NOMO-1 treated with DMSO at 0.1 percent for 48 hours (cell line): ENCODE measurements at regions not wholly inside any gene's neighbourhood (a gene's known extent, or its start where the extent isn't known, plus 50 kb on each side); places are given as distances from the start of the nearest gene placed in this dataset.

Source experiments
- DNase-seq: peaks from one replicate; lab custom pipeline; 2025; ENCODE audit not compliant: unreplicated experiment; lab: John Stamatoyannopoulos, UW

DNA sequence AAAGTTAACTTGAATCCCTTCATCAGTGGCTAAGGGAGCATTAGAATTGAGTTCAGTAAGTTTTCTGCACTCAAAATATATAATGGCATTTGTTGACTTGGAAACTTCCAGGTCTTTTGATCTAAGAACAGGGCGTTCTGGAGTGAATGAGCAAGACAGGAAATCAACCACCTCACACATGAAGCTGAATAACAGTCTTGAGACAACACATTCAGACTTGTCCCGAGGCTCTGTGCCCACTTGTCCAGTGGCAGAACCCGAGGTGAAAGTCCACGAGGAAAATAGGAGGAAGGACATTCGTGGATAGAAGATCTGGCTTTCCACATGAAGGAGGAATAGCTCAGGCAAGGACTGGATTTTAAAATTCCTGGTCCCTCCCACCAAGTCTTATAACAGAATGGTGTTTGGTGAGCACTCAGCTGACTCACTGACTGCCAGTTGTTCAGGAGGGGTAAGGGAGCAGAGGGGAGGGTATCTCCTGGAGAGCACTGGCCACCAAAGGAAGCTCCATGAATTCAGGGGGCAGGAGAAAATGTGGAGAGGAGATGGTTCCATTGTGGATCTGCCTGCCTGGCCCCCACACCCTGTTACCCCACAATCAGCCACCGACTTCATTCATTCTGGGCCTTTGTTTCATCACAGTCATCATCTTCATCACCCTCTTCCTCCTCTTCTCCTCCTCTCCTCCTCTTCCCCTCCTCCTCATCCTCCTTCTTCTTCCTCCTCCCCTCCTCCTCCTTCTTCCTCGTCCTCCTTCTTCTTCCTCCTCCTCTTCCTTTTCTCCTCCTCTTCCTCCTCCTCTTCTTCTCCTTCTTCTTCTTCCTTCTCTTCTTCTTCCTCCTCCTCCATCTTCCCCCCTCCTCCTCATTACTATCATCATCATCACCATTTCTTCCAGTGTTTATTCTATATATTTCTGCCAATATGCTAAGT lies 620.1 kb downstream of the MED13L start:
- no peak for DNase-seq

DNA sequence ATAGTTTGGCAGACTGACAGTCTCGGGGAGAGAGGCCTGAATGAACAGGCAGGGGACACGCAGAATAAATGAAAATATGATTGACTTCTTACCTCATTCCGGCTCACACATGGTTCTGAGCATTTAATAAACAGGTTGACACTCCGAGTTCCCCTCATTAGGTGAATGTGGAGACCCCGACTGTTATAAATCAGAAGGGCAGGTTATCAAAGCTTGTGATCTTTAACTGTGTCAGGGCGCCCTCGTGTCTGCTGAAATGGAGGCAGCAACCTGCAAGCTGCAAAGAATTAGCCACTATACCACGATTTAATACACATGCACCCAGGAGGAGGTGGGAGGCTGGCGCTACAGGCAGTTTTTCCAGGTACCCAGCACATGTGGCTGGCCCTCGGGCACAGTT lies 627.5 kb downstream of the MED13L start:
- DNase-seq = no peak

GRCh38 chr12:115648463-115648862 lies 629.0 kb downstream of the MED13L start:
- no peak for DNase-seq

GRCh38 chr12:115646210-115646609 lies 631.3 kb downstream of the MED13L start:
- no peak for DNase-seq

GRCh38 chr12:115640929-115641328 lies 636.6 kb downstream of the MED13L start:
- no peak for DNase-seq

DNA sequence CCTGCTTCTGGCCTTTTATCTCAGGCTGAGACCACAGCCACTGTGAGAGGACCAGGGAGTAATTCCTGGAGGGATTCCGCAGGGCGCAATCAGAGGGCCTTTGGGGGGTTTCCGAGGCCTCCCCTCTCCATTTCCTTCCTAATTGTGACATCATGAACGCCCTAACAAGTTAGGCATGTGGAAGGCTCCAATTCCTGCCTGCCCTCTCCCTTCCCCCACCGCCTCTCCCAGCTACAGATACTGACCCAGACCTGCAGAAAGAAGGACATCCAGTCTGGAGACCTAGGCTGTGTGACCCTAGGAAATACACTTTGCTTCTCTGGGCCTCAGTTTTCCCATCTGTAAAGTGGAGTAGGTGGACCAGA lies 637.9 kb downstream of the MED13L start:
- DNase-seq = no peak

DNA sequence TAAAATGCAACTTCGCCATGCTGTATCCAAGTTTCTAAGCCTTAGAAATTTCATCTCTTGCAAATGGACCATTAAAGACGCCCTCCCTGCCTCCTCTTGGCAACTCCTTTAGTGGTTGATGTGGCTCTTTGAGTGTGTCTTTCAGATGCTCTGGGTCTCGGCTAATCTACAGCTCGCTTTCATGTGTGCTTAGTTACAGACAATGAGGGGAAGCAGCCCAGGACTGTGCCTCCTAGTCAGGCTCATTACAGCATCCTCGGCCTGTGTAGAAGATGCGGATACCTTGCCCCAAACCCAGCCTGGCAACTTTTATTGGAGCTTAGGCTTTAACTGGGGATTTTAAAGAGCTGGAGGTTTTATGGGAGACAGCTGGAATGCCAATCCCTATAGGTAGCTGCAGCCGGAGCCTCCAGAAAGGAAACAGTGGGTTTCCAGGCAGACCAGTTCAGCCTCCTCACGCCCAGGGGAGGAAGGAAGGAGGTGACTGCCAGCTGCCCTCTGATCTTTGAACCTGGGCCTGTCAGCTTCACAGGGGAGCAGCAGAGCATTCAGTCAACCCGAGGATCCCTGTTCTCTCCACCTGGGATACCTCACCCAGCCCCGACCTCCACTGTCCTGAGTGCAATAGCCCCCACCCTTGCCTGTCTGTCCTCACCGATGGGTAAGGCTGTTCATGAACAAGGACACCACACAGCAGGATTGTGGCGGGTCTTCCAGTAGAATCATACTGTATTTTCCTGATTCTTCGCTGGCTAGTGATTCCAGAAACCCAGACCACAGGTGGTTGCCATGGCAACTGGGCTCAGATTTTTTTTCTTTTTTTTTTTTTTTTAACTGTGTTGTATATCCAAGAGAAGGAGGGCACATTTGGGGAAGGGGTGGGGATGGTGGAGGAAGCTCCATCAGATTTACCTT lies 638.5 kb downstream of the MED13L start:
- no peak for DNase-seq

- DNase-seq = no peak
Observed at GRCh38 chr12:115636546-115636945, 640.9 kb downstream of the MED13L start.

DNA sequence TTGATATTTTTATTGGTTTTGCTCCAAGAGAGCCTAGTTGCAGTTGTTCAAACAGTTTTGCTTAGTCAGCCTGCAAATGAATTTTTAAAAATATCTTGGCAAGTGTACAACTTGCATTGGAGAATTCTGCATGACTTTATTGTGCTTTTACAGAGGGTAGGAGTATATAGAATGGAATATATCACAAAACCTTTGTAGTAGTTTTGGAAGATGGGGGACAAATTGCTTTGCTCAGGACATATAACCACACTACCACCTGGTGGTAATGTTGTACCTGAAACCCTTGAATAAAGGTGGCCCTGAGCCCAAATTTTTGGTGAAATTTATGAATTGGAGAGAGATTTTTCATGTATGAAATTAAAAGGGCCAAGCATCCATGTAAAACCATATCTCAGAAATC lies 645.2 kb downstream of the MED13L start:
- DNase-seq = no peak

- no peak for DNase-seq
Observed at GRCh38 chr12:115630136-115630535, 647.4 kb downstream of the MED13L start.

- DNase-seq = no peak
Observed at GRCh38 chr12:115626210-115626609, 651.3 kb downstream of the MED13L start.

DNA sequence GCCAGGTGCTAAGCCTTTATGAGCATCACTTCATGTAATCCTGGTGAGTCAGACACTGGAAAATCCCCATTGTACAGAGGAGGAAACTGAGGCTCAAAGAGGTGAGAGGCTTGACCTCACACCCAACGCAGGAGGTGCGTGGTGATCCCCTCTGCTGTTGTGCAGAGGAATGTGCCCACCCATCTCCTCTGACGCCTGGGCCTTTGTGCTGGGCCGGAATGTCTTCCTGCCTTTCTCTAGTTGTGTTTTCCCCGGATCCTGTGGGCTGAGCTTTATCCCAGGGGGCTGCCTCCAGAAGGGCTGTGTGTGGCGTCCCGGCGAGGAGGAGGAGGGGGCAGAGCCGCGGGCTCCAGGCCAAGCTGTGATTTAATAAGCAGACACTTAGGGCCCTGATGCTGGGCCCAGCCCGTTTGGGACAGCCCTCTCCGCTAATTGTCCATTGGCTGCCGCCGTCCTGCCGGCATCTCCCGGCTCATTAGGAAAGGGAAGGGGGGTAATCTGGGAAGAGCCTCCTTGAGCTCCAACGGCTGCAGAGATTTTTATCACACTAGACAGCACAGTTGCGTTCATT lies 653.6 kb downstream of the MED13L start:
- no peak for DNase-seq

GRCh38 chr12:115623275-115623674 lies 654.2 kb downstream of the MED13L start:
- DNase-seq = no peak

DNA sequence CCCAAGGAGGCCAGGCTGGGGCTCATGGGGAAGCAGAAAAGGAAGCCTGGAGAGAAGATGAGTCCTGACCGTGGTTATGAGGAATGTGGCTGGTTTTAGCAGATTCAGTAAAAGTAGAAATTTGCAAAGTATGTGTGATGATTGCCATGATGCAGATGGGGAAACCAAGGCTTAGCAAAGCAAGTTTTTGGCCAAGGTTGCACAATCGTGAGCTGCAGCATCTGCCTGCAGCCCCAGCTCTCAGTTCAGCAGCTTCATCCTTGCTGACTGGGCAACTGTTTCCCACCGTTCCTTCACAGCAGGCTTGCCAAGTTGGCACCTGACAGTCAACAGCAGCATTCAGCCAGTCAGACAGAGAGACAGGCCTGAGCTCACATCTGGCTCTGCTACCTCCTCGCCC lies 656.7 kb downstream of the MED13L start:
- DNase-seq = no peak

DNA sequence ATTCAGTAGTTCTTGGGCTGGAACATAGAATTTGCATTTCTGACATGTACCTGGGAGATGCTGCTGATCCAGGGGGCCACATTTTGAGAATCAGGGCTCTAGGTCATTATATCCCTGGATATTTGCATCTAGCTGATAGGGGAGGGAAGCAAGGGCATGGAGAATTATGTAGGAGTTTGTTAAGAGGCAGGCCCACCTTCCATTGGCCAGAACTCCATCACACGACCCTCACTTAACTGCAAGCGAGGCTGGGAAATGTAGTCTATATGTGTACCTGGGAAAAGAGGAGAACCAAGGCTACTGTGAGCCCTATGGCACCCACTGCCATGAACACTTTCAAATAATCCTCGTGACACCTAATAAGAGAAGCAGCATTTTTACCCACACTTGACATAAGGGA lies 657.6 kb downstream of the MED13L start:
- no peak for DNase-seq

- no peak for DNase-seq
Observed at GRCh38 chr12:115619061-115619460, 658.4 kb downstream of the MED13L start.

DNA sequence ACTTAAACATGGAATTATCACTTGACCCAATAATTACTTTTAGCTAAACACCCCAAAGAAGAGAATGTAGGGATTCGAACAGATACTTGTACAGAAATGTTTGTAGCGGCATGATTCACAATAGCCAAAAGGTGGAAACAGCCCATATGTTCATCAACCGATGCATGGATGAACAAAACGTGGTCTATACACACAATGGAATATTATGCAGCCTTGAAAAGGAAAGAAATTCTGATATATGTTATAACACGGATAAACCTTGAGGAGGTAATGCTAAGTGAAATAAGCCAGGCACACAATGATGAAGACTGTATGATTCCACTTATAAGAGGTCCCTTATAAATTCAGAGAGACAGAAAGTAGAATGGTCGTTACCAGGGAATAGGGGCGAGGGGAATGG lies 659.4 kb downstream of the MED13L start:
- no peak for DNase-seq

GRCh38 chr12:115617391-115617790 lies 660.1 kb downstream of the MED13L start:
- no peak for DNase-seq

GRCh38 chr12:115611477-115611876 lies 666.0 kb downstream of the MED13L start:
- DNase-seq = no peak

DNA sequence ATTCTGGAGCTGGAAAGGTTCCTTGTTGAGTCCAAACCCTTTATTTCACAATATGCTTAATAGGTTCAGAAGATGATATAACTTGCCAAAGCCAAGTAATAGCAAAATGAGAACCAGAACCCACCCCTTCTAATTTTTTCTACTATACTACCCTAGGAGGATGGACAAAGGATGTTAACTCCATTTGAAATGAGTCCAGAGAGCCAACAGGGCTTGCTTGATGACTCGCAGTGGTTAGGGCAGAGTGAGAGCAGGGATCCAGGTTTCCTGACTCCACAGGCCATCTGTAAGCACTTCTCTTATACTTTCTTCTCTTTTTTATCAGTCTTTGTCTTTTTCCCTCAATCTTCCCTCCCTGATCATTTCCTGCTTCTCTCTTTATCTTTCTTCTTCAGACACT lies 668.1 kb downstream of the MED13L start:
- DNase-seq = no peak

DNA sequence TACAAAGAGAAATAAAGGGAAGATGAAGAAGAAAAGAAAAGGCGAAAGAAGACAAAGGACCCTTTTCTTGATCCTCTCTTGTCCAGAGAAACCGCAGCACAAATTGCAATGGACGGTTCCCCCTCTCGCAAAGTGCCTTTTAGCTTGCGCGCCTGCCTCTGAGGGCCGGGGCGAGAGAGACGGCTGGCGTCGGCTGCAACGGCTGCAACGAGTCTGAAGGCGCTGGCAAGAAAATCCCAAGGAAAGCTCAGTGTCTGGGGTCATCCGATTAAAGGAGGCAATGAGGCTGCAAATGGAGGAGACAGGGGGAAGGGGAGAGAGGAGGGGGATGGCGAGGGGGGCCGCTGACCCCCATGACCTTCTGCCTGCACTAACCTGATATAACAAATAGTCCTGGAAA lies 671.5 kb downstream of the MED13L start:
- no peak for DNase-seq
